ENCODE measurements at regions not wholly inside any gene's neighbourhood (a gene's known extent, or its start where the extent isn't known, plus 50 kb on each side); places are given as distances from the start of the nearest gene placed in this dataset.
"Not testable (repeated sequence)": the region's sequence is repeated elsewhere in the genome, so short reads cannot be mapped to it uniquely, and the experiment has no call there.

GRCh38 chr3:125860547-125860946 lies 108.4 kb upstream of the ROPN1B start:
- H3K27ac ChIP-seq (ENCODE audit: low read depth in 1 of 2, low read length in 1 of 2) = not testable (repeated sequence)

GRCh38 chr3:125862841-125863254 lies 106.1 kb upstream of the ROPN1B start:
- H3K4me1 ChIP-seq (ENCODE audit: control insufficient read depth in 2 of 2, insufficient read depth in 2 of 2, low read length in 2 of 2); H3K9me3 ChIP-seq (ENCODE audit: control insufficient read depth in 2 of 2, insufficient read depth in 1 of 2, low read length in 1 of 2); H3K27ac ChIP-seq (ENCODE audit: low read depth in 1 of 2, low read length in 1 of 2); DNase-seq (ENCODE audit: low read depth in 6 of 9, low spot score in 9 of 9); H3K36me3 ChIP-seq (ENCODE audit: control insufficient read depth in 2 of 2, insufficient read depth in 2 of 2, low read length in 1 of 2); H3K27me3 ChIP-seq (ENCODE audit: control insufficient read depth in 2 of 2, insufficient read depth in 1 of 2, low read length in 1 of 2); H3K4me3 ChIP-seq (ENCODE audit: low read length in 2 of 2): not testable (repeated sequence)
- WGBS = 88% methylated on average over 5 of the region's 5 CpGs

More at GRCh38 chr3:125860547-125860946, 108.4 kb upstream of the ROPN1B start:
- DNase-seq (ENCODE audit: low read depth in 6 of 9, low spot score in 9 of 9); H3K4me3 ChIP-seq (ENCODE audit: low read length in 2 of 2); H3K4me1 ChIP-seq (ENCODE audit: control insufficient read depth in 2 of 2, insufficient read depth in 2 of 2, low read length in 2 of 2); H3K9me3 ChIP-seq (ENCODE audit: control insufficient read depth in 2 of 2, insufficient read depth in 1 of 2, low read length in 1 of 2); H3K27me3 ChIP-seq (ENCODE audit: control insufficient read depth in 2 of 2, insufficient read depth in 1 of 2, low read length in 1 of 2); H3K36me3 ChIP-seq (ENCODE audit: control insufficient read depth in 2 of 2, insufficient read depth in 2 of 2, low read length in 1 of 2): not testable (repeated sequence)
- WGBS = 95% methylated on average over 3 of the region's 3 CpGs

DNA sequence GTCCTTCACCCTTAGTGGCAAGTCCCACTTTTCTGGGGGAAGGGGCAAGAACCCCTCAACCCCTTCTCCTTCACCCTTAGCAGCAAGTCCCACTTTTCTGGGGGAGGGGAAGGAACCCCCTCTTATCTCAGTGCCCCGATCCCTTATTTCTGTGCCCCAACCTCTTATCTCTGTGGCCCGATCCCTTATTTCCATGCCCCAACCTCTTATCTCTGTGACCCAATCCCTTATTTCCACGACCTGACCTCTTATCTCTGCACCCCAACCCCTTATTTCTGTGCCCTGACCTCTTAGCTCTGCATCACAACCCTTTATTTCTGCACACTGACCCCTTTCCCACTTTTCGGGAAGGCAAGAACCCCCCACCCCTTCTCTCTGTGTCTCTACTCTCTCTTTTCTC lies 104.4 kb upstream of the ROPN1B start:
- 88% methylated on average over 4 of the region's 4 CpGs for WGBS
- H3K27ac ChIP-seq (ENCODE audit: low read depth in 1 of 2, low read length in 1 of 2); H3K4me1 ChIP-seq (ENCODE audit: control insufficient read depth in 2 of 2, insufficient read depth in 2 of 2, low read length in 2 of 2); H3K27me3 ChIP-seq (ENCODE audit: control insufficient read depth in 2 of 2, insufficient read depth in 1 of 2, low read length in 1 of 2); H3K36me3 ChIP-seq (ENCODE audit: control insufficient read depth in 2 of 2, insufficient read depth in 2 of 2, low read length in 1 of 2); H3K4me3 ChIP-seq (ENCODE audit: low read length in 2 of 2); H3K9me3 ChIP-seq (ENCODE audit: control insufficient read depth in 2 of 2, insufficient read depth in 1 of 2, low read length in 1 of 2); DNase-seq (ENCODE audit: low read depth in 6 of 9, low spot score in 9 of 9): not testable (repeated sequence)

DNA sequence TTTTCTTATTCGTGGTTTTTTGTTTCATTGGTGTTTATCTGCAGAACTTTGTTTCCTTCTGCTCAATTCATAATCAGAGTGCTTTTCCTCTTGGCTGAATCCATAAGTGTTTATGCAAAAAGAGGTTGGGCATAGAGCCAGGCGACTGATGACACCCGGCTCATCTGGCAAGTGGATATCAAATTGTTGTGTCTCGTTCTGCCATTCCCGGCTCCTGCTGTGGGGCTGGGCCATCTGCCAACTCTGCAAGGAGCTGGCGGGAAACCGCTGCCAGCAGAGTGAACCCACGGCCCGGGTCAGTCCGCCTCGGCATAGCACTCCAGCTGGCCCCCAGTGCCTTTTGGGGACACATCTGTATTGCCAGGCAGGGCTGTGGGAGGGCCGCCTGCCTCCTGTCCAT lies 83.0 kb upstream of the ROPN1B start:
- 89% methylated on average over 12 of the region's 12 CpGs for WGBS
- H3K36me3 ChIP-seq (ENCODE audit: control insufficient read depth in 2 of 2, insufficient read depth in 2 of 2, low read length in 1 of 2); H3K27me3 ChIP-seq (ENCODE audit: control insufficient read depth in 2 of 2, insufficient read depth in 1 of 2, low read length in 1 of 2); H3K4me1 ChIP-seq (ENCODE audit: control insufficient read depth in 2 of 2, insufficient read depth in 2 of 2, low read length in 2 of 2); H3K4me3 ChIP-seq (ENCODE audit: low read length in 2 of 2); H3K27ac ChIP-seq (ENCODE audit: low read depth in 1 of 2, low read length in 1 of 2): not testable (repeated sequence)
- H3K9me3 ChIP-seq (ENCODE audit: control insufficient read depth in 2 of 2, insufficient read depth in 1 of 2, low read length in 1 of 2) = peaks cover 0 to 11% of the 10 kb centered on the region in 2 donors
- peak in 1 of 9 donors; percentile 7 for DNase-seq (ENCODE audit: low read depth in 6 of 9, low spot score in 9 of 9)

GRCh38 chr3:125899181-125899580 lies 69.8 kb upstream of the ROPN1B start:
- H3K4me3 ChIP-seq (ENCODE audit: low read length in 2 of 2); H3K27ac ChIP-seq (ENCODE audit: low read depth in 1 of 2, low read length in 1 of 2); H3K36me3 ChIP-seq (ENCODE audit: control insufficient read depth in 2 of 2, insufficient read depth in 2 of 2, low read length in 1 of 2); DNase-seq (ENCODE audit: low read depth in 6 of 9, low spot score in 9 of 9); H3K27me3 ChIP-seq (ENCODE audit: control insufficient read depth in 2 of 2, insufficient read depth in 1 of 2, low read length in 1 of 2); H3K4me1 ChIP-seq (ENCODE audit: control insufficient read depth in 2 of 2, insufficient read depth in 2 of 2, low read length in 2 of 2); H3K9me3 ChIP-seq (ENCODE audit: control insufficient read depth in 2 of 2, insufficient read depth in 1 of 2, low read length in 1 of 2): not testable (repeated sequence)
- 91% methylated on average over 6 of the region's 6 CpGs for WGBS

DNA sequence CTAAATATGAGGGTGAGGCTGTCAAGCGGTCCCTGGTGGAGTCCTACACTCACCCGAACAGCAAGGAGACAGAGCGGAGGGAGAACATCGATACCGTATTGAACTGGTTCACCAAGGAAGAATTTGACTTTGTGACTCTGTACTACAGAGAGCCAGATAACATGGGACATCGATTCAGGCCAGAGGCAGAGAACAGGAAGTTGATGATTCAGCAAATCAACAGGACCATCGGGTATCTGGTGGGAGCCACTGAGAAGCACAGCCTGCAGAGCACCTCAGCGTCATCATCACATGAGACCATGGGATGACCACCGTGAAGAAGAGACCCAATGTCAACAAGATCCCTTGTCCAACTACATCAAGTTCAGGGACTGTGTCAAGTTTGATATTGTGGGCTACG lies 67.5 kb upstream of the ROPN1B start:
- not testable (repeated sequence) for H3K9me3 ChIP-seq (ENCODE audit: control insufficient read depth in 2 of 2, insufficient read depth in 1 of 2, low read length in 1 of 2); DNase-seq (ENCODE audit: low read depth in 6 of 9, low spot score in 9 of 9); H3K36me3 ChIP-seq (ENCODE audit: control insufficient read depth in 2 of 2, insufficient read depth in 2 of 2, low read length in 1 of 2); H3K27ac ChIP-seq (ENCODE audit: low read depth in 1 of 2, low read length in 1 of 2); H3K4me3 ChIP-seq (ENCODE audit: low read length in 2 of 2); H3K27me3 ChIP-seq (ENCODE audit: control insufficient read depth in 2 of 2, insufficient read depth in 1 of 2, low read length in 1 of 2); H3K4me1 ChIP-seq (ENCODE audit: control insufficient read depth in 2 of 2, insufficient read depth in 2 of 2, low read length in 2 of 2)
- WGBS = 80% methylated on average over 10 of the region's 10 CpGs

- H3K27me3 ChIP-seq (ENCODE audit: control insufficient read depth in 2 of 2, insufficient read depth in 1 of 2, low read length in 1 of 2); H3K27ac ChIP-seq (ENCODE audit: low read depth in 1 of 2, low read length in 1 of 2); H3K4me3 ChIP-seq (ENCODE audit: low read length in 2 of 2); H3K4me1 ChIP-seq (ENCODE audit: control insufficient read depth in 2 of 2, insufficient read depth in 2 of 2, low read length in 2 of 2); H3K36me3 ChIP-seq (ENCODE audit: control insufficient read depth in 2 of 2, insufficient read depth in 2 of 2, low read length in 1 of 2); H3K9me3 ChIP-seq (ENCODE audit: control insufficient read depth in 2 of 2, insufficient read depth in 1 of 2, low read length in 1 of 2); DNase-seq (ENCODE audit: low read depth in 6 of 9, low spot score in 9 of 9): not testable (repeated sequence)
- 96% methylated on average over 29 of the region's 29 CpGs for WGBS
These were observed 65.1 kb upstream of the ROPN1B start for GRCh38 chr3:125903780-125904455.

DNA sequence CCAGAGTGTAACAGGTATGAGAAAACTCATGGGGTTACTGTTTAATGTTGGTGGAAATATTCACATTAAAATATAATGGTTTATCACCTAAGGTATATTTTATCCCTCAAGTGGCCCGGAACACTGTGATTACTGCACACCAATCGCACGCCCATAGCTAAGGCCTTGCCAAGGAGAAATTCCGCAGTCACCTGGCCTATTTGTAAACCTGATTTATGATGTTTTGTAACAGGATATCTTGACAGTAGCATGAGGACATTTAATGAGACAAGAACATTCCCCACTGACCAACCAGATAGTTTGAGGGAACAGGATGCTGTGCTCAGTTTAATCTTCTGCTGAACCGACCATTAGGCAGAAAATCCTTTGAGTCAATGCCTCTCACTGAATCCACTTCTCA lies 61.7 kb upstream of the ROPN1B start:
- not testable (repeated sequence) for H3K27me3 ChIP-seq (ENCODE audit: control insufficient read depth in 2 of 2, insufficient read depth in 1 of 2, low read length in 1 of 2); H3K4me3 ChIP-seq (ENCODE audit: low read length in 2 of 2); H3K9me3 ChIP-seq (ENCODE audit: control insufficient read depth in 2 of 2, insufficient read depth in 1 of 2, low read length in 1 of 2); H3K36me3 ChIP-seq (ENCODE audit: control insufficient read depth in 2 of 2, insufficient read depth in 2 of 2, low read length in 1 of 2); H3K4me1 ChIP-seq (ENCODE audit: control insufficient read depth in 2 of 2, insufficient read depth in 2 of 2, low read length in 2 of 2); H3K27ac ChIP-seq (ENCODE audit: low read depth in 1 of 2, low read length in 1 of 2); DNase-seq (ENCODE audit: low read depth in 6 of 9, low spot score in 9 of 9)
- WGBS = 95% methylated on average over 5 of the region's 5 CpGs

DNA sequence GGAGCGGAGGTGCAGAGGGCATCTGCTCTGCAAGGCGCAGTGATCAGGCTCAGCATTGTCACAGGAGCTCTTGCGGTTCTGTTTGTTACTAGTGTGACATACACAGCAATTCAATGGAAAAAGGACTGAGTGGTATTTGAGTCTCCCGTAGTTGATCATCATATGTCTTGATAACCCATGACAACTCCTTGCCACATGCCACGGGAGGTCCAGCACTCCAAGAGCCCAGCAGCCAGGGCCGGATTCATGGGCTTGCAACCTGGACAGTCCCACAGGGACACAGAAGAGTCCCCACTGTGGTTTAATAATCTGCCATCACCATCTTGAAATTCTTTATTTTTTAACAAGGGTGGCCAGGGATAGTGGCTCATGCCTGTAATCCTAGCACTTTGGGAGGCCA lies 58.1 kb upstream of the ROPN1B start:
- WGBS = 98% methylated on average over 6 of the region's 6 CpGs

More for the DNA sequence above, 58.1 kb upstream of the ROPN1B start:
- not testable (repeated sequence) for H3K27me3 ChIP-seq (ENCODE audit: control insufficient read depth in 2 of 2, insufficient read depth in 1 of 2, low read length in 1 of 2); DNase-seq (ENCODE audit: low read depth in 6 of 9, low spot score in 9 of 9); H3K4me3 ChIP-seq (ENCODE audit: low read length in 2 of 2); H3K36me3 ChIP-seq (ENCODE audit: control insufficient read depth in 2 of 2, insufficient read depth in 2 of 2, low read length in 1 of 2); H3K4me1 ChIP-seq (ENCODE audit: control insufficient read depth in 2 of 2, insufficient read depth in 2 of 2, low read length in 2 of 2); H3K9me3 ChIP-seq (ENCODE audit: control insufficient read depth in 2 of 2, insufficient read depth in 1 of 2, low read length in 1 of 2); H3K27ac ChIP-seq (ENCODE audit: low read depth in 1 of 2, low read length in 1 of 2)

All from thymus (tissue), 11 donors.